ENCODE measurements at regions not wholly inside any gene's neighbourhood (a gene's known extent, or its start where the extent isn't known, plus 50 kb on each side); places are given as distances from the start of the nearest gene placed in this dataset.

DNA sequence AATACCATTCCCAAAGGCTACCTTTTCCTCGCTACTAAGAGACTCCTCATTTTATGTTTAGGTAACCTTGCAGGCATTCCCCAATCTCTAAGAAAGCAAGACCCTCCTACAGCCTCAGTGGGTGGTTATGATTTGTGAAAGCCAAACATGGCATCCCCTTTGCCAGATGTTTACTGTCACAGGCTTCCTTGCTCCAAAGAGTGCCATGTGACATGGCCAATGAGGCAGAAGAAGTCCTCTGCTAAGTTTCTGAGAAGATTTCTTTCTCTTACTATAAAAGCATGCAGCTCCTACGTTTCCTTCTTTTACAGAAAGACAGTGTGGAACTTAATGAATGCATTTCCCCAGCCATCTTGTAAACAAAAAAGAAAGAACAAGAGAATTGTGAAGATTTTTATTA lies 688.2 kb downstream of the TBC1D32 start:
- no peak for TF ChIP-seq POLR2AphosphoS5 (IDR thresholded peaks at IDR 0.05; ENCODE audit: low read depth, low read length)
- TF ChIP-seq FOXP2 (optimal IDR thresholded peaks at IDR 0.05; ENCODE audit: borderline replicate concordance, extremely low read depth, extremely low read length, insufficient read depth) = no peak
- no peak for TF ChIP-seq SIN3A (IDR thresholded peaks at IDR 0.05; ENCODE audit: borderline replicate concordance, insufficient read depth, low read length)
- TF ChIP-seq TAF1 (IDR thresholded peaks at IDR 0.05; ENCODE audit: borderline replicate concordance, insufficient read depth, low read length) = no peak
- TF ChIP-seq, protein P1, sequence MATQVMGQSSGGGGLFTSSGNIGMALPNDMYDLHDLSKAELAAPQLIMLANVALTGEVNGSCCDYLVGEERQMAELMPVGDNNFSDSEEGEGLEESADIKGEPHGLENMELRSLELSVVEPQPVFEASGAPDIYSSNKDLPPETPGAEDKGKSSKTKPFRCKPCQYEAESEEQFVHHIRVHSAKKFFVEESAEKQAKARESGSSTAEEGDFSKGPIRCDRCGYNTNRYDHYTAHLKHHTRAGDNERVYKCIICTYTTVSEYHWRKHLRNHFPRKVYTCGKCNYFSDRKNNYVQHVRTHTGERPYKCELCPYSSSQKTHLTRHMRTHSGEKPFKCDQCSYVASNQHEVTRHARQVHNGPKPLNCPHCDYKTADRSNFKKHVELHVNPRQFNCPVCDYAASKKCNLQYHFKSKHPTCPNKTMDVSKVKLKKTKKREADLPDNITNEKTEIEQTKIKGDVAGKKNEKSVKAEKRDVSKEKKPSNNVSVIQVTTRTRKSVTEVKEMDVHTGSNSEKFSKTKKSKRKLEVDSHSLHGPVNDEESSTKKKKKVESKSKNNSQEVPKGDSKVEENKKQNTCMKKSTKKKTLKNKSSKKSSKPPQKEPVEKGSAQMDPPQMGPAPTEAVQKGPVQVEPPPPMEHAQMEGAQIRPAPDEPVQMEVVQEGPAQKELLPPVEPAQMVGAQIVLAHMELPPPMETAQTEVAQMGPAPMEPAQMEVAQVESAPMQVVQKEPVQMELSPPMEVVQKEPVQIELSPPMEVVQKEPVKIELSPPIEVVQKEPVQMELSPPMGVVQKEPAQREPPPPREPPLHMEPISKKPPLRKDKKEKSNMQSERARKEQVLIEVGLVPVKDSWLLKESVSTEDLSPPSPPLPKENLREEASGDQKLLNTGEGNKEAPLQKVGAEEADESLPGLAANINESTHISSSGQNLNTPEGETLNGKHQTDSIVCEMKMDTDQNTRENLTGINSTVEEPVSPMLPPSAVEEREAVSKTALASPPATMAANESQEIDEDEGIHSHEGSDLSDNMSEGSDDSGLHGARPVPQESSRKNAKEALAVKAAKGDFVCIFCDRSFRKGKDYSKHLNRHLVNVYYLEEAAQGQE (IDR thresholded peaks at IDR 0.05; ENCODE audit: insufficient read depth in 1 of 2, low read depth in 2 of 2, low read length in 2 of 2) = no peak

DNA sequence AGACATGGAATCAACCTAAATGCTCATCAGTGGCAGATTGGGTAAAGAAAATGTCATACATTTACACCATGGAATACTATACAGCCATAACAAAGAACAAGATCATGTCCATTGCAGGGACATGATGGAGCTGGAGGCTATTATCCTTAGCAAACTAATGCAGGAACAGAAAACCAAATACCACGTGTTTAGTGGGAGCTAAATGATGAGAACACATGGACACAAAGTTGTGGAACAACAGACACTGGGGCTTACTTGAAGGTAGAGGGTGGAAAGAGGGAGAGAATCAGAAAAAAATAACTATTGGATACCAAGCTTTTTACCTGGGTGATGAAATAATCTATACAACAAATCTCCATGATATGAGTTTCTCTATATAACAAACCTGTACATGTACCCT lies 701.3 kb downstream of the TBC1D32 start:
- no peak for TF ChIP-seq SIN3A (IDR thresholded peaks at IDR 0.05; ENCODE audit: borderline replicate concordance, insufficient read depth, low read length)

DNA sequence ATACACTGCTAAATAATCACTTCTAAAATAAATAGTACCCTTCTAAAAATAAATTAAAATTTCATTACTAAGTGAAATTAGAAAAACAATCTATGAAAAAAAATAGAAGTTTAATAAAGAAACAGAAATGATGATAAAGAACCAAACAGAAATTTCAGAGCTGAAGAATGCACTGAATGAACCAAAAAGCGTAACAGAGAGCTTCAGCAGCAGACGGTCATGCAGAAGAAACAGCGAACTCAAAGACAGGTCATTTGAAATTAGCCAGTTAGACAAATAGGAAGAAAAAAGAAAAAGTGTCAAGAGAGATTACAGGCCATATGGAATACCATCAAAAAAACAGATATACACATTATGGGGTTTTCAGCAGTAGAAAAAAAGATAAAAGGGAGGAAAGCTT lies 706.7 kb downstream of the TBC1D32 start:
- no peak for TF ChIP-seq SIN3A (IDR thresholded peaks at IDR 0.05; ENCODE audit: borderline replicate concordance, insufficient read depth, low read length)
- TF ChIP-seq POLR2AphosphoS5 (IDR thresholded peaks at IDR 0.05; ENCODE audit: low read depth, low read length) = no peak
- TF ChIP-seq, protein P1 (IDR thresholded peaks at IDR 0.05; ENCODE audit: insufficient read depth in 1 of 2, low read depth in 2 of 2, low read length in 2 of 2) = no peak
- no peak for TF ChIP-seq TAF1 (IDR thresholded peaks at IDR 0.05; ENCODE audit: borderline replicate concordance, insufficient read depth, low read length)
- no peak for TF ChIP-seq FOXP2 (optimal IDR thresholded peaks at IDR 0.05; ENCODE audit: borderline replicate concordance, extremely low read depth, extremely low read length, insufficient read depth)

DNA sequence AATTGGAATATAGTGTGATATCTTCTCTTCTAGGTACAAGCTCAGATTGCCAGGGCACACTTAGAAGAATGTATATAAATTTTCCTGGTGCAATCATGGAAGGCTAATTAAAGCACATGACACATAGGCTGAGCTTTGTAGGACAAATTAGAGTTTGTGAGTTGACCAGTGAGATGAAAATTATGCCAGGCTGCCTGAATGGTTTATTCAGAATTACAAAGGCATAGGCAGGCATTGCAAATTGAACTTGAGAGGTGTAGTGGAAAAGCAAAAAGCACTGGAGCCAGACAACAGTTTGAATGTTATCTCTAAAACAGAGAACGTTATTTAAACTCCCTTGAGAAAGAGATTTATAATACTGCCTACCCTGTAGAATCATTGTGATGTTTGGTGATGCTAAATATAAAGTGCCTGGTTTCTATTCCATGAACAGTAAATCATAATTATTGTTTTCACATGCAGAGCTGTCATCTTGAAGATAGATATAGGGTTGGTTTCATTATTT lies 712.1 kb downstream of the TBC1D32 start:
- TF ChIP-seq POLR2AphosphoS5 (IDR thresholded peaks at IDR 0.05; ENCODE audit: low read depth, low read length) (no peak), TAF1 (IDR thresholded peaks at IDR 0.05; ENCODE audit: borderline replicate concordance, insufficient read depth, low read length) (no peak), FOXP2 (optimal IDR thresholded peaks at IDR 0.05; ENCODE audit: borderline replicate concordance, extremely low read depth, extremely low read length, insufficient read depth) (no peak), SIN3A (IDR thresholded peaks at IDR 0.05; ENCODE audit: borderline replicate concordance, insufficient read depth, low read length) (no peak)
- TF ChIP-seq, protein P1 (IDR thresholded peaks at IDR 0.05; ENCODE audit: insufficient read depth in 1 of 2, low read depth in 2 of 2, low read length in 2 of 2) = no peak

DNA sequence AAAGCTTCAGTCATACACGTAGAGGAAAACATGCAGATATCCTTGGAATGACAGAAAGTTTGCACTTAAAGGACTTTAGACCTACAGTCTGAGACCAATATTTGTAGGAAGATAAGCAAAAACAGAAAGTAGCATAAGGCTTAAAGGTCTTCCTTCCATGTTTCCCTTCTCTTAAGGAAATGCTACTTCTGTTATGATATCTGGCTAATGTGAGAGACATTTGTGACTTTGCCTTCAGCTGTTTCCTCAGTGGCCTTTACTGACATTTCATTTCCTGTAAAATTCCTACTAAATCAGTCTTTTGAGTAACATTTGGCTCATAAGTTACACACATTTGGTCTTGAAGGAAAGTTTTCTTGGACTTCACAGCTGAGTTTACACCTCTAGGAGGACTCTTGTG lies 713.4 kb downstream of the TBC1D32 start:
- TF ChIP-seq SIN3A (IDR thresholded peaks at IDR 0.05; ENCODE audit: borderline replicate concordance, insufficient read depth, low read length) = no peak
- TF ChIP-seq, protein P1 (IDR thresholded peaks at IDR 0.05; ENCODE audit: insufficient read depth in 1 of 2, low read depth in 2 of 2, low read length in 2 of 2) = no peak
- no peak for TF ChIP-seq FOXP2 (optimal IDR thresholded peaks at IDR 0.05; ENCODE audit: borderline replicate concordance, extremely low read depth, extremely low read length, insufficient read depth)
- TF ChIP-seq TAF1 (IDR thresholded peaks at IDR 0.05; ENCODE audit: borderline replicate concordance, insufficient read depth, low read length) = no peak
- TF ChIP-seq POLR2AphosphoS5 (IDR thresholded peaks at IDR 0.05; ENCODE audit: low read depth, low read length) = no peak

All from PFSK-1 (cell line).